Mesothelial cell of epicardium (in vitro differentiated cells): ENCODE measurements at regions not wholly inside any gene's neighbourhood (a gene's known extent, or its start where the extent isn't known, plus 50 kb on each side); places are given as distances from the start of the nearest gene placed in this dataset.
A peak's percentile ranks its signal among the peaks of the same experiment; 100 is the strongest.

ENCODE experiments used
- DNase-seq, 2 experiments: peaks; one replicate each; pipeline ENCODE4 v3.0.0; 2021; ENCODE audit warnings: low spot score in 2 of 2; ENCODE audit not compliant: unreplicated experiment in 2 of 2
- H3K27ac Mint-ChIP-seq: 2 replicates; pipeline ENCODE4 v1.8.0; 2021; ENCODE audit warnings: mixed read lengths
- H3K27me3 Mint-ChIP-seq: 2 replicates; pipeline ENCODE4 v1.8.0; 2021; ENCODE audit warnings: low read depth, mixed read lengths
- H3K36me3 Mint-ChIP-seq: 2 replicates; pipeline ENCODE4 v1.8.0; 2021; ENCODE audit warnings: mixed read lengths
- H3K4me1 Mint-ChIP-seq: 2 replicates; pipeline ENCODE4 v1.8.0; 2021; ENCODE audit warnings: mixed read lengths
- H3K4me3 Mint-ChIP-seq: 2 replicates; pipeline ENCODE4 v1.8.0; 2021; ENCODE audit warnings: mild to moderate bottlenecking, moderate library complexity, mixed read lengths
- H3K9me3 Mint-ChIP-seq: 2 replicates; pipeline ENCODE4 v1.8.0; 2021; ENCODE audit warnings: mixed read lengths
- CTCF ChIP-seq: fragments of 200-600 bp; sonication (generic); IDR thresholded peaks from one replicate; pipeline ENCODE4 v1.5.0; 2021; ENCODE audit warnings: antibody characterized with exemption; ENCODE audit not compliant: unreplicated experiment

DNA sequence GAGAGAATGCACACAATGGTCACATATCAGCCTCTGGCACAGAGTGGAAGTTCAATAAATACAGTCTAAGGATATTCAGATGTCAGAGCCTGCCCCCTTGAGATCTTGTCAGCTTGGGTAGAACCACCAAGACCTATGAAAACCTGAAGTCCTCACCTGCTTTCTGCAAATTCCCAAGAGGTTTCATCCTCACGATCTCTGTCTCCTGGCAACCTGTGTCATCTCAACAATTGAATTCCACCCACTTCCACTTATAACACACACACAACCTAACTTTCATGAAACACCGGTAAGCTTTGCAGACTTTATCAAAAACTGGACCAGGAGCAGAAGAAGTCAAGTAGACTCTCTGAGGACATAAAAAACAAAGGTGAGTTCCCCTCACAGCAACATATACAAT is 151.6 kb upstream of the SLC30A5 start:
- DNase-seq = no peak
- Mint-ChIP-seq H3K27ac (no peak overlapping the region), H3K36me3 (peaks cover 9% of the 10 kb centered on the region), H3K27me3 (no peaks in the 10 kb centered on the region), H3K9me3 (peaks cover 23% of the 10 kb centered on the region), H3K4me1 (peaks cover 8% of the 10 kb centered on the region), H3K4me3 (no peak overlapping the region)
- TF ChIP-seq CTCF = no peak

DNA sequence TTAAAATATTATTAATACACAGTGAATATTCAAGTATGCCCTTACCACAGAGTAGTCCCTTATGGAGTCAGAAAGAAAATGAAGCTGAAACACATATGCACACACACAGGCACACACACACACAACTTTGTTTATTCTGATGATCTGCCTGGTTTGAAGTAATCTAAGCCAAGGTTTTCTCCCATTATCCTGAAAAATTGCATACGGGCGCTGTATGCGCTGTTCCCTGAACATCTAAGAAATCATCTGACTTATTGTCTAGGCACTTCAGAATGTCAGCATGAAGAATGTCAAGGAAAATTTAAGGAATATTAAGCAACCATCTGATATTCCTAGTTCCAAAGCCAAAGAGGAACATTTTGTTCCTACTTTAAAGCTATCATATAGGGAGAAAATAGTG is 147.1 kb upstream of the SLC30A5 start:
- no peak for DNase-seq
- H3K4me1 Mint-ChIP-seq = peaks cover 32% of the 10 kb centered on the region
- no peaks in the 10 kb centered on the region for H3K27me3 Mint-ChIP-seq
- no peak overlapping the region for H3K27ac Mint-ChIP-seq
- TF ChIP-seq CTCF = no peak
- H3K4me3 Mint-ChIP-seq = no peak overlapping the region
- H3K9me3 Mint-ChIP-seq = peaks cover 7% of the 10 kb centered on the region
- H3K36me3 Mint-ChIP-seq = peaks cover 3% of the 10 kb centered on the region

DNA sequence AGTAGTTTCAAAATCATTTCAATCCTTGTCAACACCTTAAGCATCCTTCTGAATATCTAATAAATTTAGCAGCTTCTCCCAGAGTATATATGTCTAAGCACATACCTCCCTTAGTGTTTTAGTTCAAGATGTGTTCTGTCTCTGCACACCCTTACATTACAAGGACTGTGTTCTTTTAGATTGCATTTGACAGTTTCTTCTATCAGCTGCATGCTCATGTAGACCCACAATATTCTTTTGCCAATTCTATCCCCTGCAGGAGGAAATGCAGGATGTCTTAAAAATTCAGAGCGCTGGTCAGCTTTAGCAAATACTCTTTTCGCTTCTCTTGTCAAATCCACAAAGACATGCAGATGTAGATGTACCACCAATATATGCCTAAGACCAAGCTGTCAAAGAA is 145.8 kb upstream of the SLC30A5 start:
- DNase-seq = no peak
- peaks cover under 1% of the 10 kb centered on the region for H3K9me3 Mint-ChIP-seq
- TF ChIP-seq CTCF = no peak
- H3K4me1 Mint-ChIP-seq = peaks cover 37% of the 10 kb centered on the region
- no peaks in the 10 kb centered on the region for H3K36me3 Mint-ChIP-seq
- H3K27ac Mint-ChIP-seq = no peak overlapping the region
- no peak overlapping the region for H3K4me3 Mint-ChIP-seq
- no peaks in the 10 kb centered on the region for H3K27me3 Mint-ChIP-seq

DNA sequence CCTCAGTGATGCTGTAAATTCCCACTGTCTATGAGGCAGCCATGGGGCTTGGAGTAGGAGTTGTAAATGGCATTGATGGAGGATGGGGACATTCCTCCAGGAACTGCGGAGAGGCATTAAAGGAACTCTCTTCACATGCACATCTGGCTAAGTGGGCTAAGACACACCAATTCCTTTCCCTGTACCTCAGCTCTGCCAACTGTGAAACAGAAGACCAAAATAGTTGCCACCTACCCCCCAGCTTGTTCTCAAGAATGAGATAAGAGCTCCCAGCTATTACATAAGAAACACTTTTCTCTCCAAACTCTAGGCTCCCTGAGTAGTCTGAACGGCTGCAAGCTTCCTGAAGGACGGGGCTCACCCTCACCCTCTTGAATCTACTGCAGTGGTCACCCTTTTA is 144.6 kb upstream of the SLC30A5 start:
- Mint-ChIP-seq H3K36me3 (no peaks in the 10 kb centered on the region), H3K27me3 (no peaks in the 10 kb centered on the region), H3K27ac (peak overlapping the region; percentile 91), H3K4me3 (no peak overlapping the region), H3K4me1 (peaks cover 48% of the 10 kb centered on the region), H3K9me3 (no peaks in the 10 kb centered on the region)
- DNase-seq = no peak
- no peak for TF ChIP-seq CTCF

DNA sequence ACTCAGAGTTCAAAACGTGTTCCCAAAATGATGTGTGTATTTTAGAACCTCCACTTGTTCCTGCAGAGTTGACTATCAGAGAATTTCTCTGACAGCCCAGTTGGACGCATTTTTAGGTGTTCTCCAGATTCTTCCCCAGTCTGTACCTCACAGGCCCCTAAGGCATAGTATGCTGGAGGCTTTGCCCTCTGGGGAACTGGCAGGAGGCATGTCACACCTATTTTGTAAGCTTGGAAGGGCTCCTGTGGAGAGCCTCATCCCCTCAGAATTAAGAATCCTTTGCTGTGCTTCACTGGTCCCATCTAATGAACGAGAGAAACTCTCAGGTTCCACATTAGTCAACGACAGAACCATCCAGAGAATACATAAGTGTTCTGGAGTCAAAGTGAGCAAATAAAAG is 144.1 kb upstream of the SLC30A5 start:
- Mint-ChIP-seq H3K9me3 (no peaks in the 10 kb centered on the region), H3K27ac (peak overlapping the region; percentile 91), H3K27me3 (no peaks in the 10 kb centered on the region), H3K4me1 (peaks cover 51% of the 10 kb centered on the region), H3K4me3 (no peak overlapping the region), H3K36me3 (no peaks in the 10 kb centered on the region)
- DNase-seq = no peak
- no peak for TF ChIP-seq CTCF

DNA sequence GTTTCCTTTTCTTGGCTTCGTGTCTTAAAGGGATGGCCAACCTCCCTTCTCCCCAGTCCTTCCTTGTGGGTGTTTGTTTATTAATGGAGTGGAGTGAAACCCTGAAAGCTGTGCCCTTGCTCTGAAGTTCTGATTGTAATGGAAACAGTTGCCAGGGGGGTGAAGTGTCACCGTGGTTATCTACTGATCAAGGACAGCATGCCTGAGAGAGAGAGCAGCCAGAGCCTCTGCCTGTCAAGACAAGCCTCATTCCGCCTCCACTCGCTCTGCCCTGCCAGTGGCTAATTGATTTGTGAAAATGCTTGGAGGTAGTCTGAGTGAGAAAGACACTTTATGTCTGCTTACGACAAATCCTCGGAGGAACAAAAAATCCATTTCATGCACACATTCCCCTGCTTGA is 143.7 kb upstream of the SLC30A5 start:
- no peaks in the 10 kb centered on the region for H3K9me3 Mint-ChIP-seq
- H3K27me3 Mint-ChIP-seq = no peaks in the 10 kb centered on the region
- H3K4me1 Mint-ChIP-seq = peaks cover 51% of the 10 kb centered on the region
- no peaks in the 10 kb centered on the region for H3K36me3 Mint-ChIP-seq
- peak overlapping the region; percentile 91 for H3K27ac Mint-ChIP-seq
- no peak overlapping the region for H3K4me3 Mint-ChIP-seq
- TF ChIP-seq CTCF = no peak
- no peak for DNase-seq
